ENCODE measurements at regions not wholly inside any gene's neighbourhood (a gene's known extent, or its start where the extent isn't known, plus 50 kb on each side); places are given as distances from the start of the nearest gene placed in this dataset.
"Not testable (repeated sequence)": the region's sequence is repeated elsewhere in the genome, so short reads cannot be mapped to it uniquely, and the experiment has no call there.

GRCh38 chr1:149278156-149278555, 174.8 kb upstream of the NBPF9 start:
- DNase-seq (ENCODE audit: low read depth in 2 of 2) = not testable (repeated sequence)

GRCh38 chr1:149279015-149279414, 175.7 kb upstream of the NBPF9 start:
- DNase-seq (ENCODE audit: low read depth in 2 of 2) = not testable (repeated sequence)

GRCh38 chr1:149279512-149279911, 176.2 kb upstream of the NBPF9 start:
- DNase-seq (ENCODE audit: low read depth in 2 of 2) = not testable (repeated sequence)

- not testable (repeated sequence) for DNase-seq (ENCODE audit: low read depth in 2 of 2)
These were observed 181.4 kb upstream of the NBPF9 start for GRCh38 chr1:149284773-149285172.

GRCh38 chr1:149285205-149285604, 181.9 kb upstream of the NBPF9 start:
- DNase-seq (ENCODE audit: low read depth in 2 of 2) = not testable (repeated sequence)

- DNase-seq (ENCODE audit: low read depth in 2 of 2) = peak in 1 of 2 donors; percentile 52
These were observed 182.3 kb upstream of the NBPF9 start for GRCh38 chr1:149285638-149286037.

- not testable (repeated sequence) for DNase-seq (ENCODE audit: low read depth in 2 of 2)
These were observed 185.2 kb upstream of the NBPF9 start for GRCh38 chr1:149288580-149288979.

GRCh38 chr1:149300478-149301218, 174.2 kb upstream of the NBPF19 start:
- not testable (repeated sequence) for DNase-seq (ENCODE audit: low read depth in 2 of 2)

- DNase-seq (ENCODE audit: low read depth in 2 of 2) = not testable (repeated sequence)
These were observed 173.6 kb upstream of the NBPF19 start for GRCh38 chr1:149301282-149301681.

GRCh38 chr1:149304796-149305195, 170.0 kb upstream of the NBPF19 start:
- not testable (repeated sequence) for DNase-seq (ENCODE audit: low read depth in 2 of 2)

- not testable (repeated sequence) for DNase-seq (ENCODE audit: low read depth in 2 of 2)
These were observed 167.2 kb upstream of the NBPF19 start for GRCh38 chr1:149307640-149308039.

- DNase-seq (ENCODE audit: low read depth in 2 of 2) = not testable (repeated sequence)
These were observed 159.9 kb upstream of the NBPF19 start for GRCh38 chr1:149314921-149315320.

GRCh38 chr1:149320971-149321731, 153.7 kb upstream of the NBPF19 start:
- not testable (repeated sequence) for DNase-seq (ENCODE audit: low read depth in 2 of 2)

GRCh38 chr1:149321732-149322016, 153.2 kb upstream of the NBPF19 start:
- DNase-seq (ENCODE audit: low read depth in 2 of 2) = not testable (repeated sequence)

GRCh38 chr1:149330081-149330335, 144.8 kb upstream of the NBPF19 start:
- not testable (repeated sequence) for DNase-seq (ENCODE audit: low read depth in 2 of 2)

- not testable (repeated sequence) for DNase-seq (ENCODE audit: low read depth in 2 of 2)
These were observed 138.8 kb upstream of the NBPF19 start for GRCh38 chr1:149336082-149336481.

- not testable (repeated sequence) for DNase-seq (ENCODE audit: low read depth in 2 of 2)
These were observed 136.6 kb upstream of the NBPF19 start for GRCh38 chr1:149338221-149338691.

GRCh38 chr1:149338698-149339097, 136.1 kb upstream of the NBPF19 start:
- not testable (repeated sequence) for DNase-seq (ENCODE audit: low read depth in 2 of 2)

GRCh38 chr1:149349448-149349847, 125.4 kb upstream of the NBPF19 start:
- not testable (repeated sequence) for DNase-seq (ENCODE audit: low read depth in 2 of 2)

GRCh38 chr1:149352205-149352604, 122.6 kb upstream of the NBPF19 start:
- DNase-seq (ENCODE audit: low read depth in 2 of 2) = not testable (repeated sequence)

- not testable (repeated sequence) for DNase-seq (ENCODE audit: low read depth in 2 of 2)
These were observed 120.3 kb upstream of the NBPF19 start for GRCh38 chr1:149354579-149354978.

- not testable (repeated sequence) for DNase-seq (ENCODE audit: low read depth in 2 of 2)
These were observed 119.1 kb upstream of the NBPF19 start for GRCh38 chr1:149355748-149356147.

GRCh38 chr1:149356152-149356551, 118.7 kb upstream of the NBPF19 start:
- not testable (repeated sequence) for DNase-seq (ENCODE audit: low read depth in 2 of 2)
